NCI-H510A (cell line): ENCODE measurements at regions not wholly inside any gene's neighbourhood (a gene's known extent, or its start where the extent isn't known, plus 50 kb on each side); places are given as distances from the start of the nearest gene placed in this dataset.

Experiments used
- DNase-seq: peaks from one replicate; lab custom pipeline; 2025; lab: John Stamatoyannopoulos, UW

- no peak for DNase-seq
Measured at GRCh38 chr3:148082506-148083280, 615.0 kb upstream of the AGTR1 start.

DNA sequence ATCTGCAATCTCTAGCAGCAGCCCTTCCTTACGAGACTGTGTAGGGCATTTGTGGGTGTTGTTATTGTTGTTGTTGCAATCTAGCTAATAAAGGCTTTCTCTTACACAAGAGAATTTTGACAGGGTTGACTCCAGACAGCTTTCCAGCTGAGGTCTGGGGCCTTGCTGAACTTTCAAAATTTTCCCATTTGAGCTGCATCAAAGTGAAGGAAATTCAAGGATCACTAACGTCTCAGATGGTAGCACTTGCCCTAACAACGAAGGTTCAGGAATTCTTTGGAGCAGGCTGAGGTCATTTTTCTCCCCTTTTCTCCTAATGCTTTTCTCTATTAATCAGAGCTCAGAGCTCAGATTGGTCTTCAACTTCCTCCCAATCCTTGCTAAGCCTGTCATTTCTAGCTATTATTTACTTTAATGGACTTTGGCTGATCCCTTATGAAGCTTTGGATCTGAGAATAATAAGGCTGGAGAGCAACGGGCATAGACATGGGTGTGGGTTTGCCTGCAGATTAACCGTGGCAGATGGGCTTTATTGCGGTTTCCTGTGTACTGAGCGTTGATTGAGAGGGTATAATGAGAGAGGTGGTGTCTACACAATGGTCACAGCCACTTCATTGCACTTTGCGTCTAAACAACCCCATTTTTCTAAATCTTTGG is 614.0 kb upstream of the AGTR1 start:
- DNase-seq = no peak

DNA sequence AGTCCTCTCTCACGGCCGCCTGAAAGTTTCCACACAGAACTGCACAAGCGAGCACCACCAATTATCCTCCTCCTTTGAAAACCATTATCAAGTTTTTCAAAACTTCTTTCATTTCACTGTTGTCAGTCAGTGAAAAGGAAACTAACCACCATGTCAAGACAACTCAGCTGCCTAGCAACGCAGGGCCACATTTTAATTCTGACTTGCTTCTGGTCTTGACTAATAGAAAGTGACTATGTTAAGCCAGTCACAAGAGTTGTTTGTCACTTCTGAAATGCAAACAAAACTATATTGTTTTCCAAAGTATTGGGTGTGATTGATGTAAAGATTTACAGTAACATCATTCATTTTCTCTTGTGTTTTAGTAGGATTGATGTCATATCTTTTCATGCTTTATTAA is 612.8 kb upstream of the AGTR1 start:
- no peak for DNase-seq

DNA sequence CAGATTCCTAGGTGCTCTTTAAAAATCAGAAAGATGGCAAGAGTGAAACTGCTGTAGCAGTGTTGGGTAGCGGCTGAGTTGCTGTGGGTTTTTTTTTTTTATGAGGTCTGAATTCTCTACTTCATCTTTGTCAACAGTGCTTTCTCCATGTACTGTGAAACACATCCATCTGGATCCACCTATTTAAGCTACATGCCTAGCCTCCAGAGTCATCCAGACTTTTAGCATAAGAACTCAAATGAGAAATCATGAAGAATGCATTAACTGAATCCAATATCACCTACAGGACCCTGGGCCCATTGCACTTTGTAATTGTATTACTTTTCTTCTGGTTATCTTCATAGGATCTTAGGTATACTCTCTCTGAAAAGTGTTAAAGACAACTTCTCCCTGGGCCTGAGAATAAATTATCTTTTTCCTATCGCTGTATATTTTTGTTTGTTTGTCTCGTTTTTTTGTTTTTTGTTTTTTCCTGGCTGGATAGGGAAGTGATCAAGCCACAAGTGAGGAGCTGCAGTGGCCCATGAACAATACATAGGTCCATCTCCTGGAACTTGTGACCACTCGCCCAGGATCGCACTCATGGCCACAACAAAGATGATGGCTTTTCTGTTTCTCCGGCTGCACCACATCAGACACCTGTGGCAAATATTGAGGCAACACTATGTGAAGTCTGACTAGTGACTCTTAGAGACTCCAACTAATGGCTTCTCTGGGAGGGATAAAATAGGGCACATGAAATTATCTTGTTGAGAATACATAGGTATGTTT is 609.9 kb upstream of the AGTR1 start:
- no peak for DNase-seq

GRCh38 chr3:148089171-148089570 is 608.5 kb upstream of the AGTR1 start:
- DNase-seq = no peak

DNA sequence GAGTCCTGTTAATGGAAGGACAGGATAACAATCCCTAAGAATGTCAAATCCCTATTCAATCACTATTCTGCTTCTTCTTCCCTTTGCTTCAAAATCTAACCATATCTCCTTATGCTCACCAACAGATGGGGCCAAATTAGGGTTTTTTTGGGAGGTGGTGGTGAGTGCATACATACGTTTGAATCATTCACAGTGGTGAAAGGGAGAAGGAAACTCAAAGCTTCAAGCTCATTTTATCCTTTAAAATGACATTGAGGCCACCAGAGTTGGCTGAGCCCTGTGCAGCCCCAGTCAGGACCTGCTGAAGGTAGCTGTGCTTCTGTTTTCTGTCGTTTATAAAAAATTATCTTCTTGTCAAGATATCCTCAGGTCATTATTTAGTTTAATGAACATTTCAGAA is 607.5 kb upstream of the AGTR1 start:
- DNase-seq = no peak

DNA sequence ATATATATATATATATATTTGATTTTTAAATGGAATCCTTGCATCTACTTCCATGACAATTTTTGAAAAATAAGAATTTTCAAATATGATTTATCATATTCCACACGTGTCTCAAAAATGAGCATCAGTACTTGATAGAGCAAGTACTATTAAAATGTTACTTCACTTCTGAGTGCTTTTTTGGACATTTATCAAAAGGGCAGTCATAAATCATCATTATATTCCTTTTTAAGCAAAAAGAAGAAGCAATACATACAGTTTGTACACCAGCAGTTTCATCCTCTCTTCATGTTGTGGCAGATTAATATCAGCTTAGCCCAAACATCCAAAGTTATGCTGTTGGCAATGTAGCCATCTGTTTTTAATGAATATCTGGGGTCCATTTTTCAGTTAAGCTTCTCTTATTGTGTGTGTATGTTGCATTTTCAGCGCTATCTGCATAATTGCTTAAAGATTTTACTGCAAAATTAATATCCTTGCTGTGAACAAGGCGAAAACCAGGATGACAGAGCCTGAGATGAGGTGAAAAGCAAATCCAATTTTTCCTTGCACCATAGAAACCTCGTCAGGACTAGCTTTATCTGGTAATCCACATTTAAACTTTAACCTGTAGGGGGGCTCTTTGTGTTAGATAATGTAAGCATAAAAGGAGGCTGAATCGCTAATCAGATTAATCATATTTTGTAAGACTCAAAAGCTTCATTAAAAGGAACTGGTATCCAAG is 604.9 kb upstream of the AGTR1 start:
- no peak for DNase-seq

GRCh38 chr3:148093753-148094152 is 604.0 kb upstream of the AGTR1 start:
- DNase-seq = no peak

GRCh38 chr3:148095962-148096361 is 601.7 kb upstream of the AGTR1 start:
- DNase-seq = no peak

DNA sequence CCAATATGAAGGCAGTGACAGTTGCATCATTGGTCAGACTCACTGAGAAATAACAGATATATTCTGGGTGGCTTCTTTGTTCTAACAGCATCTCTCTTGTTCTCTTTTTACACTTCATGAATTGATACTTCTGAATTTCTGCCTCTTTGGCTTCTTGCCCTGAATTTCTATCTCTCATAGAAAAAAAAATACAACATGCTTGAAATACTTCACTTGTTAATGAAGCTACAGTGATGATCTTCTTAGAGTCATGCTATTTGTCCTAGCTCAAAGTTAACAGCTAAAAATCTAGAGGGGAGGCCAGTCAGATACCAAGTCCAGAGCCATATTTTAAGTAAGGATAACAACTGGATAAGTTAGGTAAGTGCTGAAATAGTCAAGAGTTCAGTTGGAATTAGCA is 597.2 kb upstream of the AGTR1 start:
- DNase-seq = no peak

DNA sequence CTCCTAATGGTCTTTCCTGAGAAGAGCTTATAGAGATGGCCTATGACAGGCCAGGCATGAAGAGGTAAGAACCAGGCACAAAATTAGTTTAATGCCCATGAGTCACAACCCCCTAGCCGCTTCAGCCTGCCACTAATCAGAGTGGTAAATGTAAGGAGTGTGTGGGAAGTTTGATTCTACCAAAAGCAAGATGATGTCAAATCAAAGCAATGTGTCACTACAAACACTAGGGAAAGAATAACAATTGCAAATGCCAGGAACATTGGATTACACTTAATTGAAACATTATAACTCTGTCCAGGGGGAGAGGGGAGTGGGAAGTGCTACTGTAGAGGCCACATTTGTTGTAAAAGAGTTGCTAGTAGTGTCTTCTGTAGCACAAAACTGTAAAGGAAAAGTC is 596.6 kb upstream of the AGTR1 start:
- no peak for DNase-seq

GRCh38 chr3:148102156-148102555 is 595.5 kb upstream of the AGTR1 start:
- no peak for DNase-seq

- DNase-seq = no peak
Measured at GRCh38 chr3:148106062-148106461, 591.6 kb upstream of the AGTR1 start.

DNA sequence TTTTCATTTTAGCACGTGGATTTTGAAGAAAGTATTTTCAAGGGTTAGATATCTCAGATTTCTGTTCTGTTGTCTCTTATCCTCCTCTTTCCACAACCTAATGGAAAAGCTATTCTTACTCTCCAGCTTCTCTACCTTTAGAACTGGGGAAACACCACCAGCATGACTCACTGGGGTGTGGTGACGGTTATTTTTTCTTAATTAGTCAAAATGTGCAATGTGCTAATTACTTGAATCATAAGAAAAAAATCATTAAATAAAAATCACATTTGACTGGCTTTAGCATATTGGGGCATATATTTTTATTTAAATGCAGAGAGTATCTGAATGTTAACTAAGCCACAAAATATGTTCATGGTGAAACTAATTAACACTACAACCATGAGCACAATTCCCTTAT is 570.7 kb upstream of the AGTR1 start:
- DNase-seq = no peak

DNA sequence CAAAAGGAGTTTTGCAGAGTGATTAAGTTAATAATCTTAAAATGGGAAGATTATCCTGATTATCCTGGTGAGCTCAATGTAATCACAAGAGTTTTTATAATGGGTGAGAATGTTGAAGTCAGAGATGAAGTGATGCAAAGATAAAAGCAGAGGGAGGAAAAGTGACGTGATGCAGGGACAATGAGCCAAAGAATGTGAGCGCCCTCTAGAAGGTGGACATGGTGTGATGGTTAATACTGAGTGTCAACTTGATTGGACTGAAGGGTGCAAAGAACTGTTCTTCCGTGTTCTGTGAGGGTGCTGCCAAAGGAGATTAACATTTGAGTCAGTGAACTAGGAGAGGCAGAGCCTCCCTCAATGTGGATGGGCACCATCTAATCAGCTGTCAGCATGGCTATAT is 569.6 kb upstream of the AGTR1 start:
- no peak for DNase-seq

- DNase-seq = no peak
Measured at GRCh38 chr3:148131990-148132638, 565.6 kb upstream of the AGTR1 start.

DNA sequence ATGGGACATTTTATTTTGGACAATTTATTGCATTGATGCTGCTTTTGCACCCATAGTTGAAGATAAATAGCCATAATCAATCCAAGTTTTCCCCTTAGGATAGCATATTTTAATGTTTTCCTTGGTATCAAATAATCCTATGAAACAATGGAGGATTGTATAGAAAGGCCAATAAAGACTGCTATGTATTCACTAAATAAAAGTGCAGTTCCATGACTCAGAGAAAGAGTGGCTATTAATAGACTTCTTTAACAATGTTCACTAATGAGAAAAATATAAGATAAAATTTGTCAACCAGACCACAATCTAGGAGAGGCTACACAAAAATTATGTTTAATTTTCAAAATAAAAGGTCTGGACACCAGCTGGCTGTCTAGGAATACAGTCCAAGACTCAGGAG is 560.9 kb upstream of the AGTR1 start:
- no peak for DNase-seq

DNA sequence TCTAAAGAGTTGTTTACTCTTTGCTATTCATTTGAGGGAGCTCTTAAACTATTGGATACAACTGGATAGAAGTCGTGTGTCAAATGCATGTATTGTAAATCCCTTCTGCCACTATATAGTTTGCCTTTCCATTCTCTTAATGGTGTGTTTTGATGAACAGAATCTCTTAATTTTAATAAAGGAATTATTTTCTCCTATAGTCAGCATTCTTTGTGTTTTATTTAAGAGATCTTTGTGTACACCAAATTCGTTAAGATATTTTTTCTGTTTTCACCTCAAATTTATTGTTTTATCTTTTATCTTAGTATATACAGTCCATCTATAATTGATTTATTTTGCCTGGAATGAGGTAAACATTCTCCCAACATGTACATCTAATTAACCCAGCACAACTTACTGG is 551.5 kb upstream of the AGTR1 start:
- no peak for DNase-seq

DNA sequence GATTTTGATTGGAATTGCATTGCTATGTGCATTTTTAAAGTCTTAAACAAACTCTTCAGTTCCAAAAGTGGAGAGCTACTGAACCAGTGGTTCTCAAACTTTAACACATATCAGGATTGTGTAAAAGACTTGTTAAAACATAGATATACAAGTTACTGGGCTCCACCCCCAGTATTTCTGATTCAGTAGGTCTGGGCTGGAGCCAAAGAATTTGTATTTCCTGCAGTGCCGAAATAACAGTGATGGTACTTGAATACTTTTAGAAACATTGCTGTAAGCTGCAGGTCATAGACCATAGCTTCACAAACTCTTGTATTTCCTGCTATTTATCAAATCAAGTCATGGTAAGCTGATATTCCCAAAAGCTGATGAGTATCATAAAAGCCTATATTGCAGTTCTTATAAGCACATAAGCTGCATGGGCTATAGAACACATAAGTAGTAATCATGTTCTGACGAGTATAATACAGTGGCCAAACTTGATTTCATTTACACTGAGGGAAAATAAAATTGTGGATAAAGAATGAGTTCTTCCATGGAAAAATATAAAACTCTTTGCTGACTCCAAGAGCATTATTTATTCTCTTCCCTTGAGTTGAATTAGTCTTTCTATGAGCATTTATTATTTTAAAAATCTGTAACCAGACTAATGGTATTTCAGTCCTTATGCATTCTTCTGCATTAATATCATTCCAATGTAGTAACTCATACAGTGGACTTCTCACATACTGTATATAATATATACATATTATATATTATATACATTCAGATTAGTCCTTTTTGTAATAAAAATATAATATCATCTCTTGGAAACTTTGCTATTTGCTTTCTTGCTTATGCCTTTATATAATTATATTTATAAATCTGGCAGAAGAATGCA is 550.5 kb upstream of the AGTR1 start:
- no peak for DNase-seq

DNA sequence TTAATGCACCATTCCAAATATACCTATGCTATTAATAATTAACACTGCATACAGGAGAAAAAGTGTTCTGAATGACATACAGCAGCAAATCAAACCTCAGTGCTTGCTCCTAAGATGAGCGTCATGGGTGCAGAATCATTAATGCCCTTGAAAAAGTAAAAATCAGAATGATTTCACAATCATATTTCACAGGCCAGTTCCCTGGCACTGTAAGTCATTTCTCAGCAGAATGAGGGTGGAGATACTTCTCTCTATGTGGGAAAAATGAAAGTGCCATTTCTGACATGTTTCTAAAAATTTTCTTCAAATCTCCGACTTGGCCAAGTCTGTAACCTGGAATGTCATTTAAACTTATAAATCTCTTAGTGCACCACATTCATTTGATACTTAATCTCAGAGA is 549.8 kb upstream of the AGTR1 start:
- DNase-seq = no peak

DNA sequence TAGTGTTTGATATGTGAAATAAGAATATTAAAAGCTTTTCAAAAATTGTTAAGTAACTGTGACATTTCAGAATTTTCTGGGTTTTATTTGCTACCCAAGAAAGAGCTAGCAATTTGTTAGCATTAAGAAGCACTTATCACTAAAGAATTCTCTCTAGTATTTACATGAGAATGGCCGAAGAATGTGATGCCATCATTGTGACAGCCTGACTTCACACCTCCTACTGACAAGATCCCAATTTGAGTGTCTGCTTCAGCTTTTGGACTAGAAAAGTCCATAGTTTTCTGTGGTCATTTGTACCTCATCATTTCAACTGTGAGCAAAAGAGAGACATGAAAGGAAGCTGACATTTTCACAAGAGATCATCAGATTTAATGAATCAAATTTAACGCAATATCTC is 548.1 kb upstream of the AGTR1 start:
- DNase-seq = no peak
